ENCODE measurements at regions not wholly inside any gene's neighbourhood (a gene's known extent, or its start where the extent isn't known, plus 50 kb on each side); places are given as distances from the start of the nearest gene placed in this dataset.

GRCh38 chr7:113207441-113207840 lies 89.1 kb upstream of the SMIM30 start:
- TF ChIP-seq CTCF (IDR thresholded peaks at IDR 0.05) (no peak), POLR2A (IDR thresholded peaks at IDR 0.05) (no peak)
